Subcutaneous abdominal adipose tissue (tissue), 5 donors: ENCODE measurements at regions not wholly inside any gene's neighbourhood (a gene's known extent, or its start where the extent isn't known, plus 50 kb on each side); places are given as distances from the start of the nearest gene placed in this dataset.

Source experiments
- H3K27ac ChIP-seq: one replicate; pipeline ENCODE4 v1.7.0; 2013; ENCODE audit warnings: low read depth, mild to moderate bottlenecking, inconsistent platforms, low read length, moderate library complexity
- H3K27me3 ChIP-seq, 5 donors: one replicate each; pipeline ENCODE4 v1.7.0; 2013; ENCODE audit warnings: low read length in 5 of 5, inconsistent platforms in 1 of 5; ENCODE audit not compliant: control insufficient read depth in 5 of 5, insufficient read depth in 4 of 5
- H3K36me3 ChIP-seq, 5 donors: one replicate each; pipeline ENCODE4 v1.7.0; 2013; ENCODE audit warnings: low read length in 5 of 5; ENCODE audit not compliant: control insufficient read depth in 5 of 5, insufficient read depth in 5 of 5
- H3K4me1 ChIP-seq, 5 donors: one replicate each; pipeline ENCODE4 v1.7.0; 2013; ENCODE audit warnings: low read length in 5 of 5, mild to moderate bottlenecking in 3 of 5, moderate library complexity in 1 of 5; ENCODE audit not compliant: control insufficient read depth in 5 of 5, insufficient read depth in 5 of 5
- H3K4me3 ChIP-seq, 5 donors: one replicate each; pipeline ENCODE4 v1.7.0; 2013; ENCODE audit warnings: low read length in 5 of 5, low read depth in 1 of 5
- H3K9ac ChIP-seq, 5 donors: one replicate each; pipeline ENCODE4 v1.7.0; 2013; ENCODE audit warnings: low read length in 5 of 5, mild to moderate bottlenecking in 4 of 5, moderate library complexity in 3 of 5
- H3K9me3 ChIP-seq, 5 donors: one replicate each; pipeline ENCODE4 v1.7.0; 2013; ENCODE audit warnings: low read length in 5 of 5; ENCODE audit not compliant: control insufficient read depth in 5 of 5
- donor health status: healthy.
- donor health status: healthy.
- donor health status: healthy.
- donor health status: healthy.
- donor health status: healthy.

DNA sequence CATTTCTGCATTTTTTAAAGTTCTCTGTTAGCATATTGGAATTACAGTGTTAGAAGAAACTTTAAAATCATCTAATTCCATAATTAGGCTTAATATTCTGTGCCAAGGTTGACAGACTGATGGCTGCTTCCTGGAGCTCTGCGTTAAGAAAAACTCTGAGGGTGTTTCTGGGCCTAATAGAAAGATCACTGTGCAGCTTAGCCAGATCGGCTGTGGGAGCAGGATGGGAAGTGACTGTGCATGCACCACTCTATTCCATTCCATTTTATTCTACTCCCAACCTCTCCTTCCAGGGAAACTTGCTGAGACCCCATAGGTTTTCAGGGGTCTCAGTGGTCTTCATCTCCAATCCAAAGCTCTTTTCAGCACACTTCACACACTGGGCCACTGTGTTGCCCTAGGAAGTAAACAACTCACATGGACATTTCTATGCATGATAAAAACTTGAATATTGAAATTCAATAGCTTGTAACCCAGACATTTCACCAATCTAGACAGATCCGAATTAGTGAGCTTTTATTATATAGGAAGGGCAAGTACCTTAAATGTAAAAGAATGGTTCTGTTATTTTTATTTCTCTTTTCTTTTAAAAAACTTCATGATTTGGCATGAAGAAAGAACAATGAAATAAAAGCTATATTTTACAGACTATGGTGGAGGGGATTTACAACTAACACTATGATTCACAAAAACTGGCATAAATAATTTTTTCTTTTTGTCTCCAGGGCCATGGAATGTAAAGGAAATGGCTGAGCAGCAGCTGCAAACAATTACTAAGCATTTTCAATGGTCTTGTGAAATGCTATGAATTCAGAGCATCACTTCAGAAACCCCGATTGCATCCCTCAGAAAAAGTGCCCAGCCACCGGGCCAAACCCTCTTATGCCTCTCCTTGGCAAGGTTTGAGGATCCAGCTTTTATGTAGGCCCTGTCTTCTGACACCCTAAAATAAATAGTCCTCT lies 51.4 kb upstream of the DAB2 start:
- no peaks in the 10 kb centered on the region for H3K27me3 ChIP-seq
- no peaks in the 10 kb centered on the region for H3K36me3 ChIP-seq
- peaks cover 0 to 9% (median 6%) of the 10 kb centered on the region in 5 donors for H3K4me1 ChIP-seq
- H3K9me3 ChIP-seq: no peaks in the 10 kb centered on the region
- H3K27ac ChIP-seq: peak overlapping the region; percentile 1
- no peak overlapping the region for H3K4me3 ChIP-seq
- H3K9ac ChIP-seq: no peak overlapping the region

DNA sequence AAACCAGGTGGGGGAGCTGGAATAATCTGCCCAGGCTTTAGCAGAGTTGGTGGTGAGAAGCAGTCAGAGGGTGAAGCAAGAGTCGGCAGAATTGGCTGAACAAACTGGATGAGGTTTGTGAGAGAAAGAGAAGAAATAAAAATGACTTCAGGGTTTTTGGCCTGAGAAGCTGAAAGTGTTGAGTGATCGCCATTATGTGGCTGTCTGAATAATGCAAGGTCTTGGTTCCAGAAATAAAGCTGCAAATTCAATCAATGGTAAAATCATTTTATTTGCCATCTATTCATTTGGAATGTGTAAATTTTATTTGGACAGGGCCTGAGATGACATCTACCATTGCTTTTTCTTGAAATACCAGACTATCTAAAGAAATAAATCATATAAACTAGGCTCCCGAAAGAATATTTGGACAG lies 50.4 kb upstream of the DAB2 start:
- H3K27ac ChIP-seq: peak overlapping the region; percentile 1
- H3K9ac ChIP-seq: no peak overlapping the region

More for the DNA sequence above, 50.4 kb upstream of the DAB2 start:
- Histone ChIP-seq H3K9me3 (no peaks in the 10 kb centered on the region), H3K36me3 (no peaks in the 10 kb centered on the region), H3K27me3 (no peaks in the 10 kb centered on the region), H3K4me3 (no peak overlapping the region), H3K4me1 (peaks cover 0 to 9% (median 6%) of the 10 kb centered on the region in 5 donors)
